GM12874 (cell line): ENCODE measurements at regions not wholly inside any gene's neighbourhood (a gene's known extent, or its start where the extent isn't known, plus 50 kb on each side); places are given as distances from the start of the nearest gene placed in this dataset.

Experiments used
- TF ChIP-seq, protein P1 (sequence below): IDR thresholded peaks from 2 replicates; pipeline ENCODE4 v1.5.1; 2011; ENCODE audit warnings: low read depth, mild to moderate bottlenecking, control low read depth, low read length, moderate library complexity; ENCODE audit not compliant: insufficient read depth

- TF ChIP-seq, protein P1, sequence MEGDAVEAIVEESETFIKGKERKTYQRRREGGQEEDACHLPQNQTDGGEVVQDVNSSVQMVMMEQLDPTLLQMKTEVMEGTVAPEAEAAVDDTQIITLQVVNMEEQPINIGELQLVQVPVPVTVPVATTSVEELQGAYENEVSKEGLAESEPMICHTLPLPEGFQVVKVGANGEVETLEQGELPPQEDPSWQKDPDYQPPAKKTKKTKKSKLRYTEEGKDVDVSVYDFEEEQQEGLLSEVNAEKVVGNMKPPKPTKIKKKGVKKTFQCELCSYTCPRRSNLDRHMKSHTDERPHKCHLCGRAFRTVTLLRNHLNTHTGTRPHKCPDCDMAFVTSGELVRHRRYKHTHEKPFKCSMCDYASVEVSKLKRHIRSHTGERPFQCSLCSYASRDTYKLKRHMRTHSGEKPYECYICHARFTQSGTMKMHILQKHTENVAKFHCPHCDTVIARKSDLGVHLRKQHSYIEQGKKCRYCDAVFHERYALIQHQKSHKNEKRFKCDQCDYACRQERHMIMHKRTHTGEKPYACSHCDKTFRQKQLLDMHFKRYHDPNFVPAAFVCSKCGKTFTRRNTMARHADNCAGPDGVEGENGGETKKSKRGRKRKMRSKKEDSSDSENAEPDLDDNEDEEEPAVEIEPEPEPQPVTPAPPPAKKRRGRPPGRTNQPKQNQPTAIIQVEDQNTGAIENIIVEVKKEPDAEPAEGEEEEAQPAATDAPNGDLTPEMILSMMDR = no peak
Measured at GRCh38 chr22:22384668-22385244, 123.8 kb downstream of the ZNF280B start.

DNA sequence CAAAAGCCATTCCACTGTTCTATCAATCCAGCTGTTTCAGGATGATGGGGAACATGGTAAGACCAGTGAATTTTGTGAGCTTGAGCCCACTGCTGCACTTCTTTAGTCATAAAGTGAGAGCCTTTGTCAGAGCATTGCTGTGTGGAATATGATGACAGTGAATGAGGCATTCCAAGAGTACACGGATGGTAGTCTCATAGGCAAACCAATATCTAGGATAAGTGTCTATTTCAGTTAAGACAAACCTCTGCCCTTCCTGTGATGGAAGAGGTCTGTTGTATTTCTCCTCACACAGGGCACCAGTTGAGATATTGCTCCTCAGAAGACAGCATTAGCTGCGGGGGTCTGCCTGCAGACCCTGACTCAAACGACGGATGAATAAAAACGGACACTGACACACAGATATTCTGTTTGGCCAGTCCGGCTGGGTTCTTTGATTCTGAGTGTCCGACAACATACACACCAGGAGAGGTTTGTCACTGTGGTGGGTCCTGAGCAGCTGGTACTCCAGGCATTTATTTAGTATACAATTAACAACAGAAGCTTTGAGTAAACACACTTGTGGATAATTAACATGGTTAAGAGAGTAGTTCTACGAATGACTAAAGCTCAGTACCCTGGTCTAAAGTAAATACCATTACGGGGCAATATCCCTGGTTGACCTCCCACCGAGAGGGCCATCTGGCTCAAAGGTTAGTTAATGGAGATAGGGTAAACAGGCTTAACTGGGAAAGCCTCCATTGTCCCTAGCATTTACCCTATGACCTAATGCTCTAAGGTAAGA lies 121.7 kb downstream of the ZNF280B start:
- TF ChIP-seq, protein P1 = no peak

DNA sequence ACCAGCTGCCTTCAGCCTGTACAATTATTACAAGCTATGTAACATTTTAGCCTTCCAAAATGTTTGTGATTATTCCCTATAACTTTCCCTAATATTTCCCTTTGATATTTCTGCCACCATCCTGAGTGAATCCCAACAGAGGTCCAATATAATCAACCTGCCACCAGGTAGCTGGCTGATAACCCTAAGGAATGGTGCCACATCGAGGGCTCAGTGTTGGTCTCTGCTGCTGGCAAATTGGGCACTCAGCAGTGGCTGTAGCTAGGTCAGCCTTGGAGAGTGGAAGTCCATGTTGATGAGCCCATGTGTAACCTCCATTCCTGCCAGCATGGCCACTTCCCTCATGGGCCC lies 121.2 kb downstream of the ZNF280B start:
- TF ChIP-seq, protein P1 = no peak

DNA sequence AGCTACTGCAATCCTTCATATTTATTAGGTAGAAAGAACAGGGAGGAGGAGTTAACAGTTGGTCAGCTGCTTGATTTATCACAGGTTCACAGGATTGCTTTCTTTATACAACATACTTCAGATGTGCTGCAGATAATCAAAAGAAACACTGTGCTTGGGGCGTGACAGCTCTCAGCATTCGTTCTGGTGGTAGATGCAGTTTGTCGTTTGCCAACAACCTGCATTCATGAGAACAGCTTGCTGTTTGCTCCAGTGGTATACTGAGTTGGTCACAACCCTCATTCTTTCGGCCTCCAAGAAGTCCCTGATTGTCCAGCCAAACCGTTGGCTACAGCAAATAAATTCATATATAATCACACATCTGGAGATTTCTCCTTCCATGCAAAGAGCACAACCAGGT lies 120.5 kb downstream of the ZNF280B start:
- TF ChIP-seq, protein P1 = no peak

- TF ChIP-seq, protein P1 = no peak
Measured at GRCh38 chr22:22388494-22388893, 120.0 kb downstream of the ZNF280B start.

DNA sequence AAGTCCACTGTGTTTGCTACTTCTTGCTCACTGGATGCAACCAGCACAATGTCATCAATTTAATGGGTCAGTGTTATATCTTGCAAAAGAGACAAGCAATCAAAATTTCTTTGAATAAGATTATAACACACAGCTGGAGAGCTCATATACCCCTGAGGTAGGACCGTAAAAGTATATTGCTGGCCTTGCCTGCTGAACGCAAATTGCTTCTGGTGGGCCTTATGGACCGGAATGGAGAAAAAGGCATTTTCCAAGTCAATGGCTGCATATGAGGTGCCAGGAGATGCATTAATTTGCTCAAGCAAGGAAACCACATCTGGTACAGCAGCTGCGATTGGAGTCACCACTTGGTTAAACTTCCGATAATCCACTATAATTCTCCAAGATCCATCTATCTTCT lies 119.1 kb downstream of the ZNF280B start:
- TF ChIP-seq, protein P1 = no peak

DNA sequence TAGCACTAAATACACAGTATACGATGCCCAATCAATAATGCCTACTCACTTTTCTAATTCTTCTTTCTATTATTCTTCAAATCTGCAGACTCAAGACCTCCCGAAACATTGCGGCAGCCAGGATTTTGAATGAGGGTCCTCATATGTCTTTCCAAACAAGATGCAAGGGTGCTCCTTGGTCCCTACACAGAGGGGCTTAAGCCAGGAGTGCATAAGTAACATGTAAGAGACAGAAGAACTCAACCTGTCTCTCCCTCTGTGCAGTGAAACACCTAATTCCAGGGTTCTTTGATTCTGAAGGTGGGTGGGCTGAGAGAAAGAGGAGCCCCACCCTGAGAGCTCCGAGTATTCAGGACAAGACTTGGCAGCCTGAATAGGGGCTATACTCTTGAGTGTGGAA lies 117.6 kb downstream of the ZNF280B start:
- TF ChIP-seq, protein P1 = no peak
